ENCODE measurements at regions not wholly inside any gene's neighbourhood (a gene's known extent, or its start where the extent isn't known, plus 50 kb on each side); places are given as distances from the start of the nearest gene placed in this dataset.

DNA sequence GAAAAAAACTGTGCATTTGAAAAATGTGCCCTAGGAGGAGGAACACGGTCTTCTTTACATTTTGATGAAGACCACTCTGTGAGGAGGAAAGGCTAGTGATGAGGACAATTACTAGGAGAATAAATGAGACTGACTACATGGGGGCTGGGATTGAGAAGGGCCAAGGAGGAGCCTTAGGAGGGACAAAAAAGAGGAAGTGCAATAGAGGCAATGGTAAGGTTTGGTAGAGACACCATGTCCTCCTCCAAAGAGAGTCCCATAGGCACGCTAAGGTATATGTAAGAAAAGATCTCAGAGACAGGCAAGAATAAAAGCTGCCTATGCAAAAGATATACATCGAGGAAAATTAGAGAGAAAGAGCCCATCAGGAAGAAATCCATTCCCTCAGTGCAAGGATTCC lies 336.5 kb upstream of the SFRP2 start:
- in situ Hi-C loops (cut with HindIII; ENCODE audit: low pct_unique_long_range_greater_than_20kb, low sequenced_read_pairs), result no loop called here
- H3K9me3 ChIP-seq (ENCODE audit: control insufficient read depth, insufficient read depth, low read depth, low read length), result no peaks in the 10 kb centered on the region
- H3K4me1 ChIP-seq (ENCODE audit: control insufficient read depth, insufficient read depth, low read length), result no peaks in the 10 kb centered on the region
- ATAC-seq (no peak), DNase-seq (ENCODE audit: low read depth, low spot score) (no peak)
- no peaks in the 10 kb centered on the region for H3K36me3 ChIP-seq (ENCODE audit: control insufficient read depth, insufficient read depth, low read length)
- no peaks in the 10 kb centered on the region for H3K27me3 ChIP-seq (ENCODE audit: control insufficient read depth, insufficient read depth, low read length)
- H3K27ac ChIP-seq (ENCODE audit: low read length), result no peak overlapping the region
- ChIA-PET CTCF (no interaction called here), POLR2A (no interaction called here)
- intact Hi-C loops (cut with micrococcal nuclease; ENCODE audit: unreplicated experiment), result no loop called here
- H3K4me3 ChIP-seq (ENCODE audit: low read depth in 2 of 2, low read length in 2 of 2), result no peak overlapping the region
- TF ChIP-seq, protein P1, sequence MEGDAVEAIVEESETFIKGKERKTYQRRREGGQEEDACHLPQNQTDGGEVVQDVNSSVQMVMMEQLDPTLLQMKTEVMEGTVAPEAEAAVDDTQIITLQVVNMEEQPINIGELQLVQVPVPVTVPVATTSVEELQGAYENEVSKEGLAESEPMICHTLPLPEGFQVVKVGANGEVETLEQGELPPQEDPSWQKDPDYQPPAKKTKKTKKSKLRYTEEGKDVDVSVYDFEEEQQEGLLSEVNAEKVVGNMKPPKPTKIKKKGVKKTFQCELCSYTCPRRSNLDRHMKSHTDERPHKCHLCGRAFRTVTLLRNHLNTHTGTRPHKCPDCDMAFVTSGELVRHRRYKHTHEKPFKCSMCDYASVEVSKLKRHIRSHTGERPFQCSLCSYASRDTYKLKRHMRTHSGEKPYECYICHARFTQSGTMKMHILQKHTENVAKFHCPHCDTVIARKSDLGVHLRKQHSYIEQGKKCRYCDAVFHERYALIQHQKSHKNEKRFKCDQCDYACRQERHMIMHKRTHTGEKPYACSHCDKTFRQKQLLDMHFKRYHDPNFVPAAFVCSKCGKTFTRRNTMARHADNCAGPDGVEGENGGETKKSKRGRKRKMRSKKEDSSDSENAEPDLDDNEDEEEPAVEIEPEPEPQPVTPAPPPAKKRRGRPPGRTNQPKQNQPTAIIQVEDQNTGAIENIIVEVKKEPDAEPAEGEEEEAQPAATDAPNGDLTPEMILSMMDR (IDR thresholded peaks at IDR 0.05), result no peak
- TF ChIP-seq TCF7L2 (IDR thresholded peaks at IDR 0.05; ENCODE audit: low read depth, low read length) (no peak), POLR2AphosphoS5 (IDR thresholded peaks at IDR 0.05; ENCODE audit: low read depth, low read length) (no peak), REST (IDR thresholded peaks at IDR 0.05; ENCODE audit: insufficient read depth in 1 of 2, low read depth in 2 of 2, low read length in 1 of 2) (no peak), SIN3A (IDR thresholded peaks at IDR 0.05; ENCODE audit: borderline replicate concordance, insufficient read depth, low read depth, low read length) (no peak)
- BruUV-seq (replicated peaks), result no TSS peak

DNA sequence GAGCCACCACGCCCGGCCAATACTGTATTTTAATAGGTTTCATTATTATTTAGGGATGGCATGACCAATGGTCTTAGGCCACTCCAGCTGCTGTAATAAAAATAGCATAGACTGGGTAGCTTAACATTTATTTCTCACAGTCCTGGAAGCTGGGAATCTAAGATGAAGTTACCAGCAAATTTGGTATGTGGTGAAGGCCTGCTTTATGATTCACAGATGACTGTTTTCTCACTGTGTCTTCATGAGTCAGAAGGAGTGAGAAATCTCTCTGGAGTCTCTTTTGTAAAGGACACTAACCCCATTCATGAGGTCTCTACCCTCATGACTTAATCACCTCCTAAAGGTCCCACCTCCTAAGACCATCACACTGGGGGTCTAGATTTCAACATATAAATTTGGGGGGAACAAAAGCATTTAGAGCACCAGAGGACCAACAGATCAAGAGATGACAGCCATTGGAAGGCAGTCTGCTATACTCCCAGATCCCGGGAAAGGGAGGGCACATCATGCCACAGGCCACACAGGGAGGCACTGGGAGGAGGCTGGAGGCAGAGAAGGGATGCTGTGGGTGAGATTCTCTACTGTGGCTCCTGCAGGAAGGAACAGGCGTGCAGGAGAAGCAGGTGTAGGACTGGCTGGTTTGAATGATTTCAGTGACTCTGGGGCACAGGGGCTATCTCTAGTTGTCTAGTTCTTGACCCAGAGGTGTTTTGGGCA lies 335.8 kb upstream of the SFRP2 start:
- no peaks in the 10 kb centered on the region for H3K36me3 ChIP-seq (ENCODE audit: control insufficient read depth, insufficient read depth, low read length)
- H3K27ac ChIP-seq (ENCODE audit: low read length), result no peak overlapping the region
- DNase-seq (ENCODE audit: low read depth, low spot score), result peak; percentile 15
- no peak for ATAC-seq
- TF ChIP-seq POLR2AphosphoS5 (IDR thresholded peaks at IDR 0.05; ENCODE audit: low read depth, low read length) (no peak), REST (IDR thresholded peaks at IDR 0.05; ENCODE audit: insufficient read depth in 1 of 2, low read depth in 2 of 2, low read length in 1 of 2) (no peak), TCF7L2 (IDR thresholded peaks at IDR 0.05; ENCODE audit: low read depth, low read length) (no peak), SIN3A (IDR thresholded peaks at IDR 0.05; ENCODE audit: borderline replicate concordance, insufficient read depth, low read depth, low read length) (no peak)
- TF ChIP-seq, protein P1 (IDR thresholded peaks at IDR 0.05), result no peak
- POLR2A ChIA-PET, result no interaction called here
- H3K4me3 ChIP-seq (ENCODE audit: low read depth in 2 of 2, low read length in 2 of 2), result no peak overlapping the region
- no peaks in the 10 kb centered on the region for H3K9me3 ChIP-seq (ENCODE audit: control insufficient read depth, insufficient read depth, low read depth, low read length)
- no peaks in the 10 kb centered on the region for H3K4me1 ChIP-seq (ENCODE audit: control insufficient read depth, insufficient read depth, low read length)
- CTCF ChIA-PET, result no interaction called here
- intact Hi-C loops (cut with micrococcal nuclease; ENCODE audit: unreplicated experiment) (no loop called here), in situ Hi-C loops (cut with HindIII; ENCODE audit: low pct_unique_long_range_greater_than_20kb, low sequenced_read_pairs) (no loop called here)
- BruUV-seq (replicated peaks), result no TSS peak
- no peaks in the 10 kb centered on the region for H3K27me3 ChIP-seq (ENCODE audit: control insufficient read depth, insufficient read depth, low read length)
